ENCODE measurements at regions not wholly inside any gene's neighbourhood (a gene's known extent, or its start where the extent isn't known, plus 50 kb on each side); places are given as distances from the start of the nearest gene placed in this dataset.

DNA sequence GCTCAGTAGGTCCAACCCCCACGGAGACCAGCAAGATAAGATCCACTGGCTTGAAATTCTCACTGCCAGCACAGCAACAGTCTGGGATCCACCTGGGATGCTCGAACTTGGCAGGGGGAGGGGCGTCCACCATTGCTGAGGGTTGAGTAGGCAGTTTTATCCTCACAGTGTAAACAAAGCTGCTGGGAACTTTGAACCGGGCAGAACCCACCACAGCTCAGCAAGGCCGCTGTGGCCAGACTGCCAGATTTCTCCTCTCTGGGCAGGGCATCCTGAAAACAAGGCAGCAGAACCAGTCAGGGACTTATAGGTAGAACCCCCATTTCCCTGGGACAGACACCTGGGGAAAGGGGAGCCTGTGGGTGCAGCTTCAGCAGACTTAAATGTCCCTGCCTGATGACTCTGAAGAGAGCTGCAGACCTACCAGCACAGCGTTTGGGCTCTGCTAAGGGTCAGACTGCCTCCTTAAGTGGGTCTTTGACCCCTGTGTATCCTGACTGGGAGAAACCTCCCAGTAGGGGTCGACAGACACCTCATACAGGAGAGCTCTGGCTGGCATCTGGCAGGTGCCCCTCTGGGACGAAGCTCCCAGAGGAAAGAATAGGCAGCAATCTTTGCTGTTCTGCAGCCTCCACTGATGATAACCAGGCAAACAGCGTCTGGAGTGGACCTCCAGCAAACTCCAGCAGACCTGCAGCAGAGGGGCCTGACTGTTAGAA is 782.4 kb upstream of the EYS start:
- DNase-seq (ENCODE audit: low spot score): no peak
- intact Hi-C loops (cut with DNase I): no loop called here
- no peak for ATAC-seq

DNA sequence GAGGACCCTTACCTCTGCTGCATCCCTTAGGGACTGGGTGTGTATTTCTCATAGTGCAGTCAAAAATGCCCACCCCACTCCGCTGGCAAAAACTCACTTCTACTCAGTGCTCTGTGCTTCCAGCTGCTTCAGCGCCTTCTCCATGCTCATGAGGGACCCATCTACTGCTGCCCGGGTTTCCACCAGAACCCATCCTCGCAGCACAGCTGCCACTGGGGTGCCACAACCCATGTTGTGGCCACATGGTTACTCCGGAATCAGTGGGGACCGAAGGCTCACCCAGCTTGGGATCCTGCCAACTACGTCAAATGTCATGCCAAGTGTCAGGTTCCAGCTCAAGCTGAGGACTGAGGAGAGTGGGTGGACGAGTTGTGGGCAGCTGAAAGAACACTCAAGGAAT is 774.2 kb upstream of the EYS start:
- DNase-seq (ENCODE audit: low spot score): no peak
- intact Hi-C loops (cut with DNase I): no loop called here
- no peak for ATAC-seq

DNA sequence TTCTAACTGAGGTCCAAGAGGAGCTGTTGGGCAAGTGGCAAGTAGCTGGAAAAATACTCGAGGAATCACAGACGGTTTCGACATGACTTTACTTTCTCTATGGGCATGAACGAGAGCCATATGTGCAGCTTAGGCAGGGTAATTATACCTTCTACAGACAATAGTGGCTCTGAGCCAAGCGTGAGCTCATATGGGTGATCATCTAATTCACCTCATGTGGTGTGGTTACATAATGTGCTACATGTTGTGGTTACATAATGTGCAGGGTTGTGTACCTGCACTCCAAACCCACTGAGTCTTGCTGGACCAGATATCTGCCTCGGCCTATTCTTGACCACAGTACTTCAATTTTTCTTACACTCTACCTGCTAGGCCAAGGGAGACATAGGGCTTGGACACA is 771.7 kb upstream of the EYS start:
- DNase-seq (ENCODE audit: low spot score) (no peak), ATAC-seq (no peak)
- intact Hi-C loops (cut with DNase I): no loop called here

DNA sequence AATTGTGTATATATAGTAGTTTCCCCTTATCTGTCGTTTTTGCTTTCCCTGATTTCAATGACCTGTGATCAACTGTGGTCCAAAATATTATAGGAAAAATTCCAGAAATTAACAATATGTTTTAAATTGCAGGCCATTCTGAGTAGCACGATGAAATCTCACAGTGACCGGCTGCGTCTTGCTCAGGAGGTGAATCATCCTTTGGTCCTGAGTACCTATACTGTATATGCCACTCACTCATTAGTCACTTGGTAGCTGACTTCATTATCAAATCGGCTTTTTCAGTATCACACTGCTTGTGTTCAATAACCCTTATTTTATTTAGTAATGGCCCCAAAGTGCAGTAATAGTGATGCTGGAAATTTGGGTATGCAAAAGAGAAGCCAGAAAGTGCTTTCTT is 728.3 kb upstream of the EYS start:
- DNase-seq (ENCODE audit: low spot score): no peak
- no peak for ATAC-seq
- intact Hi-C loops (cut with DNase I): no loop called here

DNA sequence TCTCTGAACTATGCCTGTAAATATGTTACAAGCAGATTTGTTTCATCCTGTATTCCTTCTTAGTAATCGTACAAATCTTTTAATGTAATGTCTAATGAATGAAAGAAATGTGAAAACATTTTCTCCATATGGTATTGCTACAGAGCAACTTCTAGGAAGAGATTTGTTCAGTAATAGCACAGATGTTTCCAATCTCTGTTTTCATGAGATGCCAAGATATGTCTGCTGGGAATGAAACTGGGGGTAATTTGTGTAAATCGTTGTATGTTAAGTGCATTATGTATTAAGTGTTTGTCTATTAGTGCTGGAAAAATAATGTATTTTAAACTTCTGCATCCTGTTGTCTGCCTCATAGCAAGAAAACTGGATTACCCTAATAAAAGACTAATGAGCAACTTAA is 722.2 kb upstream of the EYS start:
- DNase-seq (ENCODE audit: low spot score): no peak
- intact Hi-C loops (cut with DNase I): no loop called here
- ATAC-seq: no peak

DNA sequence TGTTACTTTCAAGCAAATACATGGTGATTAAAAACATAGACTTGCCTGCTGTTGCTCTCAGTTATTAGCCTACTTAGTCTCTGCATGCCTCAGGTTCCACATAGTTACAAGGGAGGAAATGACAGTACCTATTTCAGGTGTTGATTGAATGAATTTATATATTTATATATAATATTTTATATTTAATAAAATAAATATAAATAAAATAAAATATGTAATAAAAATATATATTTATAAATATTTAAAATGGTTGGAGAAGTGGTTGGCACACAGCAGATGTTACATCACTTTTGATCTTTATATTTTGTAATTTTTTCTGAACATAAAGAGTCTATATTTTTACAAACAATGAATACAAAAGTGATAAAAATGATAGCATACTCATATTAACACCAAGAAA is 716.0 kb upstream of the EYS start:
- no peak for DNase-seq (ENCODE audit: low spot score)

DNA sequence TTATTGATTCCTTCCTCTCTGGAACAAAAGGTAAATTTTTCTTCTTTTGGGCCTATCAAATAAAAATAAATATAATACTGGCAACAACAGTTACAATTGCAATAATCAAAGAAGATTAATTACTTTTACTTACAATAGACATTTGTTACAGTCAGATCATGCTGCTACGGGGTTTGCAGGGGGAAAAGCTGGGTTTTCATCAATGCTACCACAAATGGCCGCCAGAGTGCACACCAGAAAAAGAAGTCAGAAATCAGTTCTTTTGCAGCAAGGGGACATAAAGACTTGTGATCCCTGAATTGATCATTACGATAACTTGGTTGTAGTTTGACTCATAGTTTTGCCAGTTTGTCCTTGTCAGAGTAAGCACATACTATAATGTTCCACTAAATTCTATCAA is 714.5 kb upstream of the EYS start:
- ATAC-seq: no peak
- intact Hi-C loops (cut with DNase I): no loop called here
- no peak for DNase-seq (ENCODE audit: low spot score)

More for the DNA sequence above, 716.0 kb upstream of the EYS start:
- intact Hi-C loops (cut with DNase I): no loop called here
- ATAC-seq: no peak

DNA sequence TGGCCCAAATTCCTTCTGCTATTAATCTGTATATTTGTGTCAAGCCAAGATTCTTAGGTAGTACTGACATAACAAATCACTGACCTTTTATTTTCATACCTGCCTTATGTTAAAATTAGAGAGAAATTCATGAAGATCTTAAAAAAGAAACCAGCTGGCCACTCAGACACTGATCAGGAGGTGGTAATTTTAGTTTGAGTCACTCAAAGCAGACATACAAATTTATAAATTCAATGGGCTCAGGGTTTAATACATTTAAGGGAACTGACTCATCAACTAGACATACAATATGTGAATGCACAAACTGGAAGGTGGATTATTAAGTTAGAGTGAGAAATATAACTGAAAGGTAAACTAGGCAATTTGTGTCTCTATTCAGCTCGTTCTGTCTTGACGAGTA is 711.9 kb upstream of the EYS start:
- DNase-seq (ENCODE audit: low spot score): no peak
- intact Hi-C loops (cut with DNase I): no loop called here
- ATAC-seq: no peak

DNA sequence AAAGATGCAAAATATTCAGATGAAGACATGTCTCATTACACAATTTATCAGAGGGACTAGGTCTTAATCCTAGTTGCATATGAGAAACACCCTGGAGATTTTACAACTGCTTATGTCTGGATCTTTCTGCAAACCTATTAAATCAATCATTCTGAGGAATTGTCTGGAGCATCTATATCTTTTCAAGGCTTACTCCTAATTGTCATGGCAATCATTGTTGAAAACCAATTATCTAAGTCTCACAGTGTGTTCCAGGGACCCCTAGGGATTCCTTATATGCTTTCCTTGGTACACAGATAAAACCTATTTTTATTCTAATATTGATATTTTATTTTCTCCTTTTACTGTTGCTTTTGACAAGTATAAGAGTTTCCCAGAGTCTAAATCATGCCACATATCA is 696.9 kb upstream of the EYS start:
- ATAC-seq (no peak), DNase-seq (ENCODE audit: low spot score) (no peak)
- intact Hi-C loops (cut with DNase I): no loop called here

DNA sequence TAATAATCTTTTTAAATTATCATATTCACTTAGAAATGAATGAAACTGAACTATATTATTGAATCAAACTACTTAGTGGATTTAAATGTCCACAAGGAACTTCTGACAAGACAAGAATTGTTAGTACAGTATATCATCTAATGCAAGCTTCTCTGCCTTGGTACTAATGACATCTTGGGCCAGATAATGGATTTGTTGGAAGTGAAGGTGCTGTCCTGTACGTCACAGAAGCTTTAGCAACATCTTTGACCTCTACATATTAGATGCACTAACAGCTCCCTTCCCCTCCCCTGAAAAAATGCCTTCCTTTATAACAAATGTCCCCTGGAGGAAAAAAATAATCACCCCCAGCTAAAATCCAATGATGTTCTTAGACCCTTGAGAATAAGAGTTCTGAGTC is 695.8 kb upstream of the EYS start:
- DNase-seq (ENCODE audit: low spot score) (no peak), ATAC-seq (no peak)
- intact Hi-C loops (cut with DNase I): no loop called here

DNA sequence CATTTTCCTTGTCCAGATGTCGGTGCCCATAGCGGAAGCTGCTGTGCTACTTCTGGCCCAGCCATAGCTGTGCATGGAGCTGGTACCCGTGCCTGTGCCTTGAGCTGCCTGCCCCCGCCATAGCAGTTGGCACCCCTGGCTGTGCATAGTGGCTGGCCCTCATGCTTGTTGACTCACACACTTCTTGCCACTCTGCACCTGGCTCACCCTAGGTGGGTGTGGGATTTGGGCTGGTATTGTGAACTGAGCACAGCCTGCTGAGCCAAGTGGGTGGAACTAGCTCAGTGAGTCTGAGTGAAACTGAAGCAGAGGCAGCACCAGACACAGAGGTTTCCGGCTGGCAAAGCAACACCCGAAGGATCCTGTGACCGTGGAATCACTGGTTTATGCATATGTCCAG is 689.5 kb upstream of the EYS start:
- no peak for ATAC-seq
- intact Hi-C loops (cut with DNase I): no loop called here
- no peak for DNase-seq (ENCODE audit: low spot score)

DNA sequence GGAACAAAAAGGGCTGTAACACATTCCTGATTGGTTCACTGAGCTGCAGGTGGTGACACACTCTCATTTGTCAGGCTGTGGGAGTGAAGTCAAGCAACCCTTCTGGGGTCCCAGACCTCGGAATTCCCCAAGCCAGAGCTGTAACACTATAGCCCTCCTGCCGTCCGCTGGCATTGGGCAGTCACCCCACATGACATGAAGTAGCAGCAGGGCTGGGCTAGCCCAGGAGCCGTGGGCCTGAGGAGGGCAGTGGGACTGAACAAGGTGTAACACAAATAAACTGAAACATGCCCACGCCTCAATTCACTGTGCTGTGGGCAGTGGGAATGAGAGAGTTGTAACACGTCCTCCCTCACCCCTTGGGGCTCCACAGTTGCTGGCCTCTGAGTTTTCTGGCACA is 689.1 kb upstream of the EYS start:
- intact Hi-C loops (cut with DNase I): no loop called here
- ATAC-seq (no peak), DNase-seq (ENCODE audit: low spot score) (no peak)

DNA sequence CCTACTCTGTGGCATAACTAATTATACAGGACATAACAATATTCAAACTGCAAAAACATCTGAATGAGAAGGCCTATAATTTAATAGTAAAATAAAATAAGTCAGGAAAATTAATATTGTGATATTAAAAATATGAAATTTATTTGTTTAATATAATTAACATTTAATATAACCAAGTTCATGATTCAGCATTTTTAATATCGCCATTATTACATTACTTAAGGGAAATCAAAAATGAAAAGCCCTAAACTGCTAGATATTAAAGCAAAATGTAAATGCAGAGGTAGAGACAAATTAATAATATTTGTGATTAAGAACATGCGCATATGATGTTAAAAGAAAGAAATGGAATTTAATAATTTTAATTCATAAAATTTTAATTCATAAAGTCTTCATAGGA is 683.4 kb upstream of the EYS start:
- ATAC-seq (no peak), DNase-seq (ENCODE audit: low spot score) (no peak)
- intact Hi-C loops (cut with DNase I): no loop called here

DNA sequence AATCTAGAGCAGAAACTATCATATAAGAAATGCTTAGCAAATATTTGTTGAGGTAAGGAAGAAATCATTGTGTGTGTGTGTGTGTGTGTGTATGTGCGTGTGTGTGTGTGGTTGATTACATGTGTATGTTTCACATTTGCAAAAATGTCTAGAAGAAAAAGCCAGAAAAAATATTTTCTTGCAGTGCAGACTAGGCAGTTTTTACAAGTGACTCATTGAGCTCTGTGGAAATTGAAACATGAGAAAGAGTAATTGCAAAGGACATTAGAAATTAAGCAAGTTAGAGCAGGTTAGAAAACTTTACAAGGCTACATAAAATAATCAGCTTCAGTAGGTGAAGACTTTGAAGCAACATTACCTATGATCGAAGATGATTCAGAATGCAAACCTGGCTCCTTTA is 669.0 kb upstream of the EYS start:
- ATAC-seq (no peak), DNase-seq (ENCODE audit: low spot score) (no peak)
- intact Hi-C loops (cut with DNase I): no loop called here

DNA sequence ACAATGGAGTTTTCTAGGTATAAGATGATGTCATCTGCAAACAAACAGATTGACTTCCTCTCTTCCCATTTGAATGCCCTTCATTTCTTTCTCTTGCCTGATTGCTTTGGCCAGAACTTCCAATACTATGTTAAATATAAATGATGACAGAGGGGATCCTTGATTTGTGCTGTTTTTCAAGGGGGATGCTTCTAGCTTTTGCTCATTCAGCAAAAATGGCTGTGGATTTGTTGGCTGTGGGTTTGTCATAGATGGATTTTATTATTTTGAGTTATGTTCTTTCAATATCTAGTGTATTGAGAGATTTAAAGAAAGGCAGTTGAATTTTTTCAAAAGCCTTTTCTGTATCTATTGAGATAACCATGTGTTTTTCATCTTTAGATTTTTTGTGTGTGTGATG is 662.4 kb upstream of the EYS start:
- no peak for DNase-seq (ENCODE audit: low spot score)
- intact Hi-C loops (cut with DNase I): no loop called here
- no peak for ATAC-seq

DNA sequence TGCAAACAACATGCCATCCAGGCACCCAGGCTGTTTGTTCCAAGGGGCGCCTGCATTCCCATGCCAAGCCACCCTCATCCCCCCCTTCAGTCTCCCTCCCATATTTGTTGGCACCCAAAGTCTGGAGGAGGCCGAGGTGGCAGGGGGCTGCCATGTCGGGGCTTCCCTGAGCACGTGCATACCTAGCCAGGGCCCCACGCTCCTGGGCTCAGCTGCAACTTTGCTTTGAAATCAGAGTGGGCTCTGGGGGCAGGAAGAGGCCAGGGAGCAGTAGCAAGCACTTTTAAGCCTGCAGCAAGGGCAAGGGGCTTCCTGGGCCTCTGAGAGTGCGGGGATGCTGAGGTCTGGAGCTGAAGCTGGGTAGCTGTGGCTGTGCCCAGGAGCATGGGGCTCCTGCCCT is 655.9 kb upstream of the EYS start:
- intact Hi-C loops (cut with DNase I): no loop called here
- DNase-seq (ENCODE audit: low spot score) (no peak), ATAC-seq (no peak)

DNA sequence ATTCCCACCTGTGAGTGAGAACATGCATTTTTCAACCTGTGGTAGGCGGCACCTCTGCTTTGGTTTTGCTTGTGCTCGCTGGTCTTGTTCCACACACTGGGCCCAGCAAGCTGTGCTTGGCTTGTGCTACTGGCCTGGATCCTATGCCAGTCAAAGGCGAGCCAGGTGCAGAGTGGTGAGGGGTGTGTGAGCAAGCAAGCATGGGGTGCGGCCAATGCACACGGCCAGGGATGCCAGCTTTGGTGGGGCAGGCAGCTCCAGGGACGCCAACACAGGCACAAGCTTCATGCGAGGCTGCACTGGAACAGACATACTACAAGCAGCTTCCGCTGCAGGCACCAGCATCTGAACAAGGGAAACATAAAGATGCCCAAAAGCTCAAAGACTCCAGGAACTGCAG is 654.9 kb upstream of the EYS start:
- no peak for ATAC-seq
- no peak for DNase-seq (ENCODE audit: low spot score)
- intact Hi-C loops (cut with DNase I): no loop called here

DNA sequence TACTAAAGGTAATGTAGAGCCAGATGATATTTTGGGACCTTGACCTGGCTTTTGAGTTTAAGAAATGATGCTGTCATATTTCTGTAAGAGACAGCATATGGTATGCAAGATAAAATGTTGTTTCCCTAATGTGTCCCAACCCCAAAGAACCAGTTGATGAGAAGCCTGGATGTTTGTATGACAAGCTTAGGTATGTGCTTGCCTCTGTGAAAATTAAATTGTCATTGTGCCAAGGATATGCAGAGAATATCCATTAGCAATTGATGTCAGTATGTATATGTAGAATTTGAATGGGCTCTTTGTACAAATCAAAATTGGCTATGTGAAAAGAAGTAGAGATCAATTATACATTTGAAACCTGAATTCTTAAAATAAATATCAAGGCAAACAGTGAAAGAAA is 650.8 kb upstream of the EYS start:
- ATAC-seq (no peak), DNase-seq (ENCODE audit: low spot score) (no peak)
- intact Hi-C loops (cut with DNase I): no loop called here

DNA sequence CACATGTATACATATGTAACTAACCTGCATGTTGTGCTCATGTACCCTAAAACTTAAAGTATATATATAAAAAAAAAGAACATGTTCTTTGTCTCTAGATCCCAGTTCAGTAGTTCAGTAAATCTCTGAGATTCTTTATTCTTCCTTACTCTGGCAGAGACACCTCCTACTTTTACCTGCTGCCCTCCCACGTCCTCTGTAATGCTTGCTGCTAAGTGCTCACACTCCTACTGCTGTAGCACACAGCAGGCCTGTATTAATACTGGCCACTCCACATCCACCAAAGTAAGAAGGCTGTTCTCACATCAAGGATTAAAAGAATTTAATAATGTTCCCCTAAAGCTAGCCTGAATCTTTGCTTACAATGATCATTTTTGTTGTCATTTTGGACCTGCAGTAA is 648.4 kb upstream of the EYS start:
- ATAC-seq: no peak
- intact Hi-C loops (cut with DNase I): no loop called here

DNA sequence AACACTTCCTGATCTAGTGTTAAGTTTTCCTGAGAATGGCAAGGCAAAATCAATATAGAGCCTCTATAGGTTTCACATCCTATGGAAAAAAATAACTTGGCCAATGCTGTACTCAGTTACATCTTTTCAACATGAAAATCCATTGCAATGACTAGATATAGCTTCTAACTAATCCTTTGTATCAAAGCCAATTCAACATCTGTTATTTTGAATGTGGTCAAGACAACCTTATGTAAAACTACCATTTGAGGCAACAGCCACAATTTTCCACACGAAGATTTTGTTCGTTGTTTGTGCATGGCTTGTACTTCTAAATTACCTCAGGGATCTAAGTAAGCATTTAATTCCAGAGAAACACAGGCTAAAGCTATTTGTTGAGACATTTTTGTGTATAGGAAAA is 637.8 kb upstream of the EYS start:
- intact Hi-C loops (cut with DNase I): no loop called here
- ATAC-seq (no peak), DNase-seq (ENCODE audit: low spot score) (no peak)

More for the DNA sequence above, 648.4 kb upstream of the EYS start:
- DNase-seq (ENCODE audit: low spot score): no peak

DNA sequence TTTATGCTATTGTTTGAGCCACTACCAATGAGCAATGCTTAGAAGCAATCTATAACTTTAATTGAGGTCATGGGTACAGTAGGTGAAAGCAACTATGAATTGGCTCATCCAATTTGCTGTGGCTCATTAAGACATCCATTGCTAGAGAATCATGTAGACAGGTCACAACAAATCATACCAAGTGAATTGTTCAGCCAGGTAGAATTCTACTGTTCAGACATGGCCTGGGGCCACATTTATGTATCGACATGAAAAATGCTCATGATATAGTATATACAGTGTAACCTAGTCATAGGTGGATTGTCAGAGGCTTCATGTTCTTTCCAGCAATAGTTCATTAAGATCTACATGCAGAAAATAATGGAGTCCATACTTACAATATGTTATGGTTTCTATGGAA is 633.7 kb upstream of the EYS start:
- DNase-seq (ENCODE audit: low spot score) (no peak), ATAC-seq (no peak)
- intact Hi-C loops (cut with DNase I): no loop called here

DNA sequence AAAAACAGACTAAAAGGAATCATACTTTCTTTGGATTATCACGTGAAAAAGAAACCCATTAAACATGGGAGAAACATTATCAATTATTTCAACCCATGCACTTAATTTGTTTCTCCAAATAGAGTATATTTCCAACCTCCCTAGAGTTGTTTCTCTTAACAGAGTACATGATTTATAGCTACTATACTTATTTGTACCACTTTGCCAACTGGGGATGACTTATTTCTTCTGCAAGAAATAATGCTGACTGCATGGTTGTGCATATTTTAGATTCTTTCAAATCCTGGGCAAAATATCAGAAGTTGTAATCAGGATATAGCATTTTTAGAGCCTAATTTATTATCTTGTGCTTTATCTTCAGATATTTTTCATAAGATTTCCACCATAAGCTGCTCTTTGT is 629.1 kb upstream of the EYS start:
- DNase-seq (ENCODE audit: low spot score) (no peak), ATAC-seq (no peak)
- intact Hi-C loops (cut with DNase I): no loop called here
